Fibroblast of lung (primary cell): ENCODE measurements at regions not wholly inside any gene's neighbourhood (a gene's known extent, or its start where the extent isn't known, plus 50 kb on each side); places are given as distances from the start of the nearest gene placed in this dataset.

ENCODE experiments used
- DNase-seq, 2 donors: peaks; one replicate each; pipeline versions ENCODE4 v3.0.0 to v3.0.0-alpha.2; 2010; ENCODE audit warnings: low read depth in 2 of 2
- H2AFZ ChIP-seq: 2 replicates; pipeline ENCODE4 v1.5.1; 2012; ENCODE audit warnings: low read length, control low read depth, inconsistent platforms
- H3K27ac ChIP-seq: 2 replicates; pipeline ENCODE4 v1.5.1; 2011; ENCODE audit warnings: low read length, control low read depth; ENCODE audit not compliant: insufficient read depth
- H3K27me3 ChIP-seq: 2 replicates; pipeline ENCODE4 v1.5.1; 2011; ENCODE audit warnings: mild to moderate bottlenecking, low read length; ENCODE audit not compliant: control insufficient read depth, insufficient read depth
- H3K36me3 ChIP-seq: 2 replicates; pipeline ENCODE4 v1.5.1; 2011; ENCODE audit warnings: low read length; ENCODE audit not compliant: control insufficient read depth, insufficient read depth
- H3K4me1 ChIP-seq: 2 replicates; pipeline ENCODE4 v1.5.1; 2011; ENCODE audit warnings: low read length; ENCODE audit not compliant: control insufficient read depth, insufficient read depth; ENCODE audit errors: extremely low read depth
- H3K4me2 ChIP-seq: 2 replicates; pipeline ENCODE4 v1.5.1; 2011; ENCODE audit warnings: low read length, control low read depth; ENCODE audit not compliant: insufficient read depth; ENCODE audit errors: extremely low read depth
- H3K4me3 ChIP-seq, 4 experiments: fragments of 200-600 bp in 1 of 4; sonication (generic) in 1 of 4; replicated peaks in 1 of 4; 2 replicates each; pipeline ENCODE4 v1.5.1; 2011 to 2016; ENCODE audit warnings: low read length in 4 of 4, low read depth in 3 of 4, mild to moderate bottlenecking in 3 of 4, control low read depth in 2 of 4, inconsistent platforms in 1 of 4, mixed read lengths in 1 of 4; ENCODE audit not compliant: insufficient read depth in 1 of 4; ENCODE audit errors: control extremely low read depth in 1 of 4
- H3K79me2 ChIP-seq: 2 replicates; pipeline ENCODE4 v1.5.1; 2012; ENCODE audit warnings: mild to moderate bottlenecking, low read length, inconsistent platforms; ENCODE audit not compliant: control insufficient read depth, insufficient read depth
- H3K9ac ChIP-seq: 2 replicates; pipeline ENCODE4 v1.5.1; 2011; ENCODE audit warnings: mild to moderate bottlenecking, low read length, control low read depth; ENCODE audit not compliant: insufficient read depth
- H3K9me3 ChIP-seq: 2 replicates; pipeline ENCODE4 v1.5.1; 2012; ENCODE audit warnings: low read depth, low read length; ENCODE audit not compliant: control insufficient read depth, insufficient read depth
- H4K20me1 ChIP-seq: 2 replicates; pipeline ENCODE4 v1.5.1; 2011; ENCODE audit warnings: low read length; ENCODE audit not compliant: control insufficient read depth, insufficient read depth; ENCODE audit errors: extremely low read depth
- CTCF ChIP-seq, 2 donors: IDR thresholded peaks in 1 of 2; conservative IDR thresholded peaks in 1 of 2; 1 replicate in 1 of 2; 2 replicates in 1 of 2; pipeline ENCODE4 v1.5.1; 2011 to 2012; ENCODE audit warnings: low read length in 2 of 2, control low read depth in 1 of 2, inconsistent platforms in 1 of 2, low read depth in 1 of 2, mild to moderate bottlenecking in 1 of 2
- EZH2 ChIP-seq: IDR thresholded peaks from 2 replicates; pipeline ENCODE4 v1.5.1; 2012; ENCODE audit warnings: low read length, control low read depth, mild to moderate bottlenecking; ENCODE audit errors: missing control alignments

- Histone ChIP-seq H3K79me2 (no peaks in the 10 kb centered on the region), H4K20me1 (no peaks in the 10 kb centered on the region), H3K9me3 (no peaks in the 10 kb centered on the region), H3K4me1 (no peaks in the 10 kb centered on the region), H3K4me3 (no peak overlapping the region), H3K27ac (no peak overlapping the region), H3K36me3 (no peaks in the 10 kb centered on the region), H2AFZ (no peak overlapping the region), H3K27me3 (no peaks in the 10 kb centered on the region), H3K4me2 (no peak overlapping the region), H3K9ac (no peak overlapping the region)
- no peak for DNase-seq
- TF ChIP-seq EZH2 (no peak), CTCF (conservative IDR thresholded peaks at IDR 0.05 in 1 of 2, IDR thresholded peaks at IDR 0.05 in 1 of 2; ENCODE audit: low read depth in 1 of 2, low read length in 2 of 2) (no peak)
These were observed 720.5 kb downstream of the TLE4 start for GRCh38 chr9:80292231-80292630.

DNA sequence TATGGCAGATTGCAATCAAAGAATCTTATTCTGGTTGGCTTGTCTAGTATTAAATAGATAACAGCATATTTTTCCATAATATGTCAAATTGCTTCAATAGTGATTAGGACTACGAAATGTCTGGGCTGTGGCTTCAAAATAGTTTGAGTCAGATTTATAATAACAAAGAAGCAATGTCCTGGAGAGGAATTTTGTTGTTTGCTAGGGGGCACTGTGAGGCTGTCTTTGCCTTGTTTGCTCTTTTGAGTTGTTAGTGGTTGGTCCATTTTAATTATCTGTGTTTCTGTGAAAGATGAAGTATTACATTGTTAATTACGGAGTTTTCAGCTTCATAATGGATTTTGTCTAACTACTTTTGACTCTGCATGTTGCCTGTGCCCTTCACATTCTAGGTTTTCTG lies 713.6 kb downstream of the TLE4 start:
- H3K4me2 ChIP-seq = no peak overlapping the region
- no peaks in the 10 kb centered on the region for H3K36me3 ChIP-seq
- H3K79me2 ChIP-seq = no peaks in the 10 kb centered on the region
- no peak overlapping the region for H2AFZ ChIP-seq
- peak; percentile 21 to 45 for DNase-seq
- peak; percentile 32 to 35 for TF ChIP-seq CTCF (conservative IDR thresholded peaks at IDR 0.05 in 1 of 2, IDR thresholded peaks at IDR 0.05 in 1 of 2; ENCODE audit: low read depth in 1 of 2, low read length in 2 of 2)
- TF ChIP-seq EZH2 = no peak
- no peak overlapping the region for H3K27ac ChIP-seq
- no peaks in the 10 kb centered on the region for H3K27me3 ChIP-seq
- H3K4me3 ChIP-seq = no peak overlapping the region
- H4K20me1 ChIP-seq = no peaks in the 10 kb centered on the region
- H3K4me1 ChIP-seq = no peaks in the 10 kb centered on the region
- no peaks in the 10 kb centered on the region for H3K9me3 ChIP-seq
- no peak overlapping the region for H3K9ac ChIP-seq

DNA sequence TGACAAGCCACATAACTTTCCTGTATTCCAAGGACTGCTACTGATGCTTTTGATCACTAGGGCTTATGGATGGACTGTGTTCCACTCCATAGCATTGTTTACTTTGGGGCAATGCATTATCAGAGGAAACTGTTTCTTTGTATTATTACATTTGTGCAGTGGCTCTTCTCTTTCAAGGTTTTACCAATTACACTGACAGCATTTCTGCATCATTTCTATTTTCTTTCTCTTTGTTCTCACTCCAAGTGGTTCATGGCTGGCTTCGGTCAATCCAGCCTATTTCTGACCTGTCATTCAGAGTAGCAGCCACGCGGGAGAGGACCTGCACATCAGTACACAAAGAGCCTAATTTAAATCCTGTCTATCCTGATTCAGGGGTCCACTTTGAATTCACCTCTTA lies 711.0 kb downstream of the TLE4 start:
- Histone ChIP-seq H3K4me3 (no peak overlapping the region), H3K27me3 (no peaks in the 10 kb centered on the region), H3K9ac (no peak overlapping the region), H2AFZ (no peak overlapping the region), H3K9me3 (no peaks in the 10 kb centered on the region), H3K4me2 (no peak overlapping the region), H4K20me1 (no peaks in the 10 kb centered on the region), H3K4me1 (no peaks in the 10 kb centered on the region), H3K79me2 (no peaks in the 10 kb centered on the region), H3K27ac (no peak overlapping the region), H3K36me3 (no peaks in the 10 kb centered on the region)
- DNase-seq = no peak
- no peak for TF ChIP-seq EZH2
- no peak for TF ChIP-seq CTCF (conservative IDR thresholded peaks at IDR 0.05 in 1 of 2, IDR thresholded peaks at IDR 0.05 in 1 of 2; ENCODE audit: low read depth in 1 of 2, low read length in 2 of 2)
